HEK293 (cell line): ENCODE measurements at regions not wholly inside any gene's neighbourhood (a gene's known extent, or its start where the extent isn't known, plus 50 kb on each side); places are given as distances from the start of the nearest gene placed in this dataset.

Source experiments
- CTCF ChIA-PET: fragments of 350-600 bp; formaldehyde crosslinking; extraction: SDS; loops from one replicate; lab custom pipeline; 2021; ENCODE audit warnings: antibody characterized with exemption; lab: Yijun Ruan, JAX
- POLR2A ChIA-PET: fragments of 300-600 bp; formaldehyde crosslinking; extraction: SDS; loops from one replicate; lab custom pipeline; 2020; ENCODE audit warnings: antibody characterized with exemption, inconsistent platforms; lab: Yijun Ruan, JAX
- H3K27ac ChIP-seq: fragments of 200-500 bp; sonication (Bioruptor generic); 2 replicates; pipeline ENCODE4 v1.5.1; 2014; ENCODE audit warnings: low read depth, low read length, control low read depth, inconsistent platforms; ENCODE audit errors: extremely low read depth
- H3K36me3 ChIP-seq, 2 experiments: fragments of 200-500 bp in 1 of 2; sonication (Bioruptor generic) in 1 of 2; 1 replicate in 1 of 2; 2 replicates in 1 of 2; pipeline ENCODE4 v1.5.1; 2014 to 2017; ENCODE audit warnings: inconsistent platforms in 2 of 2, low read length in 2 of 2; ENCODE audit not compliant: control insufficient read depth in 2 of 2, insufficient read depth in 1 of 2
- H3K4me1 ChIP-seq: fragments of 200-500 bp; sonication (Bioruptor generic); 2 replicates; pipeline ENCODE4 v1.5.1; 2014; ENCODE audit warnings: mild to moderate bottlenecking, low read length, inconsistent platforms; ENCODE audit not compliant: control insufficient read depth, insufficient read depth
- H3K4me3 ChIP-seq: 2 replicates; pipeline ENCODE4 v1.5.1; 2011; ENCODE audit warnings: low read depth, mild to moderate bottlenecking, control low read depth, low read length, moderate library complexity
- H3K9me3 ChIP-seq: fragments of 200-500 bp; sonication (Bioruptor generic); 2 replicates; pipeline ENCODE4 v1.5.1; 2014; ENCODE audit warnings: low read depth, low read length, inconsistent platforms; ENCODE audit not compliant: control insufficient read depth, insufficient read depth
- CTCF ChIP-seq: fragments of 450-650 bp; formaldehyde crosslinking; IDR thresholded peaks from 2 replicates; pipeline ENCODE4 v1.5.1; 2016; ENCODE audit warnings: missing biosample characterization, missing genetic modification characterization
- MZF1 ChIP-seq: fragments of 450-650 bp; formaldehyde crosslinking; IDR thresholded peaks from 2 replicates; pipeline ENCODE4 v1.5.1; 2017; ENCODE audit warnings: missing biosample characterization, missing genetic modification characterization, borderline replicate concordance
- PBX3 ChIP-seq: sonication (generic); formaldehyde crosslinking; IDR thresholded peaks from 2 replicates; pipeline ENCODE4 v1.8.1; 2022; ENCODE audit warnings: mild to moderate bottlenecking, moderate library complexity, missing genetic modification reagents
- PRDM6 ChIP-seq: fragments of 450-650 bp; formaldehyde crosslinking; IDR thresholded peaks from 2 replicates; pipeline ENCODE4 v1.5.1; 2017; ENCODE audit warnings: missing biosample characterization, missing genetic modification characterization
- YY1 ChIP-seq: fragments of 450-650 bp; formaldehyde crosslinking; IDR thresholded peaks from 2 replicates; pipeline ENCODE4 v1.5.1; 2018; ENCODE audit warnings: missing biosample characterization, missing genetic modification characterization
- ZBTB48 ChIP-seq: fragments of 450-650 bp; formaldehyde crosslinking; IDR thresholded peaks from 2 replicates; pipeline ENCODE4 v1.5.1; 2016; ENCODE audit warnings: missing biosample characterization, missing genetic modification characterization
- ZNF146 ChIP-seq: fragments of 450-650 bp; formaldehyde crosslinking; IDR thresholded peaks from 2 replicates; pipeline ENCODE4 v1.5.1; 2016; ENCODE audit warnings: missing biosample characterization, missing genetic modification characterization
- ZNF155 ChIP-seq: fragments of 450-650 bp; formaldehyde crosslinking; IDR thresholded peaks from 2 replicates; pipeline ENCODE4 v1.5.1; 2016; ENCODE audit warnings: missing biosample characterization, missing genetic modification characterization
- ZNF175 ChIP-seq: fragments of 450-650 bp; formaldehyde crosslinking; IDR thresholded peaks from 2 replicates; pipeline ENCODE4 v1.5.1; 2016; ENCODE audit warnings: missing biosample characterization, missing genetic modification characterization
- ZNF248 ChIP-seq: fragments of 450-650 bp; formaldehyde crosslinking; IDR thresholded peaks from 2 replicates; pipeline ENCODE4 v1.5.1; 2017; ENCODE audit warnings: missing biosample characterization, missing genetic modification characterization
- ZNF266 ChIP-seq: fragments of 450-650 bp; formaldehyde crosslinking; IDR thresholded peaks from 2 replicates; pipeline ENCODE4 v1.5.1; 2016; ENCODE audit warnings: missing biosample characterization, missing genetic modification characterization, low read depth
- ZNF280C ChIP-seq: fragments of 450-650 bp; formaldehyde crosslinking; IDR thresholded peaks from 2 replicates; pipeline ENCODE4 v1.5.1; 2016; ENCODE audit warnings: missing biosample characterization, missing genetic modification characterization
- ZNF350 ChIP-seq: fragments of 450-650 bp; formaldehyde crosslinking; IDR thresholded peaks from 2 replicates; pipeline ENCODE4 v1.5.0; 2017; ENCODE audit warnings: missing biosample characterization, mild to moderate bottlenecking, missing genetic modification characterization
- ZNF426 ChIP-seq: fragments of 450-650 bp; formaldehyde crosslinking; IDR thresholded peaks from 2 replicates; pipeline ENCODE4 v1.5.1; 2017; ENCODE audit warnings: missing biosample characterization, missing genetic modification characterization, mild to moderate bottlenecking, inconsistent platforms, moderate library complexity
- ZNF639 ChIP-seq: fragments of 450-650 bp; formaldehyde crosslinking; IDR thresholded peaks from 2 replicates; pipeline ENCODE4 v1.5.1; 2016; ENCODE audit warnings: missing biosample characterization, missing genetic modification characterization
- ZNF677 ChIP-seq: fragments of 450-650 bp; IDR thresholded peaks from 2 replicates; pipeline ENCODE4 v1.5.0; 2018; ENCODE audit warnings: missing biosample characterization, mild to moderate bottlenecking, missing genetic modification characterization, moderate library complexity
- ZNF768 ChIP-seq: fragments of 450-650 bp; formaldehyde crosslinking; IDR thresholded peaks from 2 replicates; pipeline ENCODE4 v1.5.1; 2018; ENCODE audit warnings: missing biosample characterization, mild to moderate bottlenecking, missing genetic modification characterization

GRCh38 chr3:110654843-110655502 lies 416.6 kb upstream of the NECTIN3 start:
- Histone ChIP-seq H3K9me3 (no peaks in the 10 kb centered on the region), H3K27ac (no peak overlapping the region), H3K4me3 (no peak overlapping the region), H3K4me1 (no peaks in the 10 kb centered on the region), H3K36me3 (no peaks in the 10 kb centered on the region)
- no peak for TF ChIP-seq ZNF155 (tag by site-specific recombination)
- no peak for TF ChIP-seq YY1 (tag by site-specific recombination)
- TF ChIP-seq ZNF677 (tag by site-specific recombination) = no peak
- no peak for TF ChIP-seq ZNF426
- no peak for TF ChIP-seq PBX3 (CRISPR knock-in tag)
- TF ChIP-seq ZNF248 (tag by site-specific recombination) = no peak
- TF ChIP-seq ZNF266 = no peak
- no peak for TF ChIP-seq ZNF768 (tag by site-specific recombination)
- no peak for TF ChIP-seq ZNF639 (tag by site-specific recombination)
- TF ChIP-seq ZBTB48 (tag by site-specific recombination) = no peak
- TF ChIP-seq ZNF175 (tag by site-specific recombination) = no peak
- TF ChIP-seq ZNF280C = no peak
- no peak for TF ChIP-seq CTCF (tag by site-specific recombination)
- TF ChIP-seq ZNF350 = no peak
- no peak for TF ChIP-seq PRDM6 (tag by site-specific recombination)
- no peak for TF ChIP-seq MZF1 (tag by site-specific recombination)
- TF ChIP-seq ZNF146 (tag by site-specific recombination) = no peak
- CTCF ChIA-PET = no interaction called here
- POLR2A ChIA-PET = no interaction called here
